GM12864 (cell line): ENCODE measurements at regions not wholly inside any gene's neighbourhood (a gene's known extent, or its start where the extent isn't known, plus 50 kb on each side); places are given as distances from the start of the nearest gene placed in this dataset.

Experiments used
- DNase-seq: peaks from one replicate; pipeline ENCODE4 v3.0.0-alpha.2; 2011; ENCODE audit warnings: low read depth
- H3K4me3 ChIP-seq: 2 replicates; pipeline ENCODE4 v1.5.1; 2011; ENCODE audit warnings: mild to moderate bottlenecking, low read depth, low read length, control low read depth
- TF ChIP-seq, protein P1 (sequence below): IDR thresholded peaks from 2 replicates; pipeline ENCODE4 v1.5.1; 2011; ENCODE audit warnings: low read depth, mild to moderate bottlenecking, moderate library complexity, low read length, control low read depth, inconsistent platforms; ENCODE audit errors: missing control alignments

DNA sequence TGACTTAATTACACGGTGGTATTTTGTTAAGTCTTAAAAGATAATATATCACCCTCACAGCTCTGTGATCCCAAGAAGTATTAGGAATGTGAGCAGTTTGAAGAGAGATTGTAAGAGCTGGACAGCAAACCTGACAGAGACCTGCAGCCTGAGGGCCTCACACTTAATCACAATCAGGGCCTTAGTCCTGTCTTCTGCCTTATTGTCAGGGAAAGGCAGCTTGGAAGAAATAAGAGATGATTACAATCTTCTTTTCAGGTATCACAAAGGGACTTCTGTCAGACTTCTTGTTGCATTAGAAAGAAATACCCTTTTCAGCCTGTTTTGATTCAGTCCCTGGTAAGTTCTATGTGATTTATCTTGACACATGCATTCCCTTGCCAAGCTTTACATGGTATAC, 1433.8 kb upstream of the SLC39A10 start:
- H3K4me3 ChIP-seq, result no peak overlapping the region
- DNase-seq, result no peak
- TF ChIP-seq, protein P1, sequence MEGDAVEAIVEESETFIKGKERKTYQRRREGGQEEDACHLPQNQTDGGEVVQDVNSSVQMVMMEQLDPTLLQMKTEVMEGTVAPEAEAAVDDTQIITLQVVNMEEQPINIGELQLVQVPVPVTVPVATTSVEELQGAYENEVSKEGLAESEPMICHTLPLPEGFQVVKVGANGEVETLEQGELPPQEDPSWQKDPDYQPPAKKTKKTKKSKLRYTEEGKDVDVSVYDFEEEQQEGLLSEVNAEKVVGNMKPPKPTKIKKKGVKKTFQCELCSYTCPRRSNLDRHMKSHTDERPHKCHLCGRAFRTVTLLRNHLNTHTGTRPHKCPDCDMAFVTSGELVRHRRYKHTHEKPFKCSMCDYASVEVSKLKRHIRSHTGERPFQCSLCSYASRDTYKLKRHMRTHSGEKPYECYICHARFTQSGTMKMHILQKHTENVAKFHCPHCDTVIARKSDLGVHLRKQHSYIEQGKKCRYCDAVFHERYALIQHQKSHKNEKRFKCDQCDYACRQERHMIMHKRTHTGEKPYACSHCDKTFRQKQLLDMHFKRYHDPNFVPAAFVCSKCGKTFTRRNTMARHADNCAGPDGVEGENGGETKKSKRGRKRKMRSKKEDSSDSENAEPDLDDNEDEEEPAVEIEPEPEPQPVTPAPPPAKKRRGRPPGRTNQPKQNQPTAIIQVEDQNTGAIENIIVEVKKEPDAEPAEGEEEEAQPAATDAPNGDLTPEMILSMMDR, result no peak

DNA sequence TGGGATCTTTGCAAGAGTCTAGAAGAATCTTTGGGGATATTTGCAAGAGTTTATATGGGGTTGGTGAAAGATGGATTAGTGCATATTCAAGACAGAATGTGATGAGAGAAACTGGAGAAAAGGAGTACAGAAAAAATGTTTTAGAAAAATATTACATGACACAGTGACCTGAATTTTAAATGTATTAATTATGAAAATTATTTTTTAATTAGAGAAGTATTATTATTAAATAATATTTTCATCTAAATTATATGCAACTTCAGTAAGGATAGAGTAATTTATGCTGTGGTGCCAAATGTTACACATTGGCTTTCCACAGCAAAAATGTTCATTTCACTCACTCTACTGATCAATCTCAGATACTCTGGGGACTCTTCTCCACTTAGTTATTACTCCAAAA, 1442.8 kb upstream of the SLC39A10 start:
- TF ChIP-seq, protein P1, result no peak
- no peak overlapping the region for H3K4me3 ChIP-seq
- no peak for DNase-seq

DNA sequence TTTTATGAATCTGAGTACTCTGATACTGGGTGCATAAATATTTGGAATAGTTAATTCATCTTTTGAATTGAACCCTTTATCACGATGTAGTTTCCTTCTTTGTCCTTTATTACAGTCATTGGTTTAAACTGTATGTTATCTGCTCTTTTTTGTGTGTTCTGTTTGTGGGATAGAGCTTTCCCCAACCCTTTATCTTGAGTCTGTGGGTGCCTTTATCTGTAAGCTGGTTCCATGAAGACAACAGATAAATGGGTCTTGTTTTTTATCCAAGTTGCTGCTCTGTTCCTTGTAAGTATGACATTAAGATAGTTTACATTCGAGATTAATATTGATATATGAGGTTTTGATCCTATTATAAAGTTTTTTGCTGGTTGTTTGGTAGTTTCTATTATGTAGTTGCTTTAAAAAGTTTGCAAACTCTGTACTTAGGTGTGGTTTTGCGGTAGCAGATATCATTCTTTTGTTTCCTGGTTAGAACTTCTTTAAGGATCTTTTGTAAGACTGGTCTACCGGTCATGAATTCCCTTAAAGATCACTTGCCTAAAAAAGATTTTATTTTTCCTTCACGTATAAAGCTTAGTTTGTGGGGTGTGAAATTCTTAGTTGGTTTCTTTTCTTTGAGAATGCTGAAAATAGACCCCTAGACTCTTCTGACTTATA, 1451.3 kb upstream of the SLC39A10 start:
- TF ChIP-seq, protein P1, result no peak
- no peak overlapping the region for H3K4me3 ChIP-seq
- no peak for DNase-seq

DNA sequence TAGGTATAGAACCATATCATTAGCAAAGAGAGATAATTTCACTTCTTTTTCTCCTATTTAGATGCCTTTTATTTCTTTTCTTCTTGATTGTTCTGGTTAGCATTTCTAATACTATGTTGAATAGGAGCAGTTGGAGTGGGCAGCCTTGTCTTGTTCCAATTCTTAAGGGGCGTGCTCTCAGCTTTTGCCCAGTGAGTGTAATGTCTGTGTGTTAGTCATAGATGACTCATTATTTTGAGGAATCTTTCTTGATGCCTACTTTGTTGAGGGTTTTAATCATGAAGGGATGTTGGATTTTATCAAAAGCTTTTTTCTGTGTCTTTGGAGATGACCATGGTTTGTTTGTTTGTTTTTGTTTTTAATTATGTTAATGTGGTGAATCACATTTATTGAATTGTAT, 1453.1 kb upstream of the SLC39A10 start:
- DNase-seq, result no peak
- TF ChIP-seq, protein P1, result no peak
- no peak overlapping the region for H3K4me3 ChIP-seq

DNA sequence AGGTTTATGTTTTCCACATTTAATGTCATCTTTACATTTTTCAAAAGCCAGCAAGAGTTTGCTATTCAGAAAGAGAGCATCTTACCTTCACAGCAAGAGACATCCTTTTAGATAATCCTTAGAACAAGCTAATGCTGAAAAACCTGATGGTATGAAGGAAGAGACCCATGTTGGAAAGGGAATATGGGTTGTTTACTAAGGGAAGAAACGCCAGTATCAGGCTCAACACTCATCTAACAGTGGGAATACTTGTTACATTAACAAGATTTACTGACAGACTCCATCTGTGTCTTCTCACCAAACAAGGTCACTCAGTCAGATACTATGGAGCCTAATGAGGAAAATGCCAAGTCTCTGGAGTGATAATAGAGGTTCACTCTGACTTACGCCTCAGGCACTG, 1474.1 kb upstream of the SLC39A10 start:
- no peak overlapping the region for H3K4me3 ChIP-seq
- no peak for DNase-seq
- TF ChIP-seq, protein P1, result no peak

DNA sequence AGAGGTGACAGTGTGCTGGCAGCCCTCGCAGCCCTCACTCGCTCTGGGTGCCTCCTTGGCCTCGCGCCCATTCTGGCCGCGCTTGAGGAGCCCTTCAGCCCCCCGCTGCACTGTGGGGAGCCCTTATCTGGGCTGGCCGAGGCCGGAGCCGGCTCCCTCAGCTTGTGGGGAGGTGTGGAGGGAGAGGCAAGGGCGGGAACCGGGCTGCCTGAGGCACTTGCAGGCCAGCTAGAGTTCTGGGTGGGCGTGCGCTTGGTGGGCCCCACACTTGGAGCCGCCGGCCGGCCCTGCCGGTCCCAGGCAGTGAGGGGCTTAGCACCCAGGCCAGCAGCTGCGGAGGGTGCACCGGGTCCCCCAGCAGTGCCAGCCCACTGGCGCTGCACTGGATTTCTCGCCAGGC, 1480.9 kb upstream of the SLC39A10 start:
- TF ChIP-seq, protein P1, result no peak

DNA sequence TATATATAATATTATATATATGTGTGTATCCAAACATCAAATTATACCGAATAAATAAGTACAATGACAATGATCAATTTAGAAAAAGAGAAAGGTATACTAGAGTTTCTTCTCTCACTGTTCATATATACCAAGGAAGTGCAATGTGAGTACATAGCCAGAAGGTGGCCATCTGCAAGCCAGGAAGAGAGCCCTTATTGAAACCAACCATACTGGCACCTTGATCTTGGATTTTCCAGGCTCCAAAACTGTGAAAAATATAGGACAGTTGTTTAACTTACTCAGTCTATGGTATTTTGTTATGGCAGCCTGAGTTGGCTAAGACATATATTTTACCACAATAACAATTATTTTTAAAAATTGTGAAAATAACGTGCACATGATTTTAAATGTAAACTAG, 1490.2 kb upstream of the SLC39A10 start:
- DNase-seq, result peak; percentile 2
- H3K4me3 ChIP-seq, result no peak overlapping the region
- TF ChIP-seq, protein P1, result peak; percentile 65

More for the DNA sequence above, 1480.9 kb upstream of the SLC39A10 start:
- no peak overlapping the region for H3K4me3 ChIP-seq
- DNase-seq, result no peak
